ENCODE measurements at regions not wholly inside any gene's neighbourhood (a gene's known extent, or its start where the extent isn't known, plus 50 kb on each side); places are given as distances from the start of the nearest gene placed in this dataset.

DNA sequence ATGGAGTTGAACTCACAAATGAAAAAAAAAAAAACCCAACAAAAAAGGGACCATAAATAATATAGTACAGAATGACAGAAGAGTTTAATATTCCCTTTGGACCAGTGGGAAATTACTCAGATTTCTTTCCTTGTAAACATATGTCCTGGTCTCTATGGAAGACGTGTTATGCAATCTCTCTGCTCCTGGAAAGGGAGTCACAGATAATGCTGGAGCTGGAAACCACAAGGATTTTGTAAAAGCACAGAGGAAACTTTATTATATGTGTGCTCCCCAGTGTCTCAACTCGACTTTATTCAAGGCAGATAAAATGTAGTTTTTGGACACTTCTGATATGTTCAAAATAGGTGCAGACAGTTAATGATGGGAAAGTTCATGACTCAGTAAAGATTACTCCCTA lies 88.1 kb upstream of the ZFP64 start:
- Histone ChIP-seq H3K36me3 (no peaks in the 10 kb centered on the region), H3K4me3 (no peak overlapping the region), H3K27me3 (no peaks in the 10 kb centered on the region), H3K27ac (no peak overlapping the region), H3K9me3 (no peaks in the 10 kb centered on the region), H3K4me1 (no peaks in the 10 kb centered on the region)
- TF ChIP-seq, protein P1, sequence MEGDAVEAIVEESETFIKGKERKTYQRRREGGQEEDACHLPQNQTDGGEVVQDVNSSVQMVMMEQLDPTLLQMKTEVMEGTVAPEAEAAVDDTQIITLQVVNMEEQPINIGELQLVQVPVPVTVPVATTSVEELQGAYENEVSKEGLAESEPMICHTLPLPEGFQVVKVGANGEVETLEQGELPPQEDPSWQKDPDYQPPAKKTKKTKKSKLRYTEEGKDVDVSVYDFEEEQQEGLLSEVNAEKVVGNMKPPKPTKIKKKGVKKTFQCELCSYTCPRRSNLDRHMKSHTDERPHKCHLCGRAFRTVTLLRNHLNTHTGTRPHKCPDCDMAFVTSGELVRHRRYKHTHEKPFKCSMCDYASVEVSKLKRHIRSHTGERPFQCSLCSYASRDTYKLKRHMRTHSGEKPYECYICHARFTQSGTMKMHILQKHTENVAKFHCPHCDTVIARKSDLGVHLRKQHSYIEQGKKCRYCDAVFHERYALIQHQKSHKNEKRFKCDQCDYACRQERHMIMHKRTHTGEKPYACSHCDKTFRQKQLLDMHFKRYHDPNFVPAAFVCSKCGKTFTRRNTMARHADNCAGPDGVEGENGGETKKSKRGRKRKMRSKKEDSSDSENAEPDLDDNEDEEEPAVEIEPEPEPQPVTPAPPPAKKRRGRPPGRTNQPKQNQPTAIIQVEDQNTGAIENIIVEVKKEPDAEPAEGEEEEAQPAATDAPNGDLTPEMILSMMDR (IDR thresholded peaks at IDR 0.05) = no peak
- intact Hi-C loops (cut with DNase I; ENCODE audit: low total_unique reads) = no loop called here
- DNase-seq = no peak

DNA sequence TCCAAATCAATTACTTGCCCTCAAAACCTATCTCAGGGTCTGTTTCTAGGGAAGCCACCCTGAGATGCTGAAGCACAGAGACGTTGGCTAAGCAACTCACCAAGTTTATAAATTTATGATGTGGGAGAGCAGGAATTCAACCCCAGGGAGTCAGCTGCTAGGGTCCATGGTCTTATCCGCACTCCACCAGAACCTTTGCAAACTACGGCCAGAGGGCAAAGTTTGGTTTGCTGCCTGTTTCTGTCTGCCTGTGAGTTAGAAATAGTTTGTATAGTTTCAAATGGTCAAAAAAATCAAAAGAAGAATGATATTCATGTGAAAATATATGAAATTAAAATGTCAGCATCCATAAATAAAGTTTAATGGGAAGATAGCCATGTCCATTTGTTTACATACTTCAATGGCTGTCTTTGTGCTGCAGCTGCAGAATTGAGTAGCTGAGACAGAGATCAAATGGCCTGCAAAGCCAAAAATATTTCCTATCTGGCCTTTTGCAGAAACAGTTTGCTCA lies 83.7 kb upstream of the ZFP64 start:
- DNase-seq = no peak
- TF ChIP-seq, protein P1 (IDR thresholded peaks at IDR 0.05) = no peak

DNA sequence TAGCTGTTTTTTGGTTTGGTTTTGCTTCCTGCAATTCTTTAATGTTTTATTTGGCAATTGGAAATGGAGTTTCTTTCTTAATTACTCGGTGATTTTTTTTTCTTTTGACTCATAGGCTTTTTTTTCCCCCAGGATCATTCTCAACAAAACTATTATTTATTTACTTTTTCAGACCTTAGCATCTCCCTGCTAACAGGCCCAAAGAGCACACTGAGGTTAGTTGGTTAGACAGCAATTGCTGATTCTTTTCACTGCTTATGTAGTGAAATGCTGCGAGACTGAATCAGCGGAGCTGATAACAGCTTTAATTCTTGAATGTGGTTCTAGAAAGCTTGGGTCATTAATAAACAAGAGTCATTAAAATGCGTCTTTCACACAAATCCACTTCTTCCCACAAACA lies 79.1 kb upstream of the ZFP64 start:
- Histone ChIP-seq H3K4me3 (no peak overlapping the region), H3K27me3 (no peaks in the 10 kb centered on the region), H3K4me1 (no peaks in the 10 kb centered on the region), H3K27ac (no peak overlapping the region), H3K9me3 (no peaks in the 10 kb centered on the region), H3K36me3 (no peaks in the 10 kb centered on the region)
- TF ChIP-seq, protein P1 (IDR thresholded peaks at IDR 0.05) = no peak
- no peak for DNase-seq
- intact Hi-C loops (cut with DNase I; ENCODE audit: low total_unique reads) = no loop called here

More for the DNA sequence above, 83.7 kb upstream of the ZFP64 start:
- no peak overlapping the region for H3K4me3 ChIP-seq
- no peaks in the 10 kb centered on the region for H3K9me3 ChIP-seq
- H3K36me3 ChIP-seq = no peaks in the 10 kb centered on the region
- H3K27ac ChIP-seq = no peak overlapping the region
- intact Hi-C loops (cut with DNase I; ENCODE audit: low total_unique reads) = no loop called here
- H3K4me1 ChIP-seq = no peaks in the 10 kb centered on the region
- no peaks in the 10 kb centered on the region for H3K27me3 ChIP-seq

DNA sequence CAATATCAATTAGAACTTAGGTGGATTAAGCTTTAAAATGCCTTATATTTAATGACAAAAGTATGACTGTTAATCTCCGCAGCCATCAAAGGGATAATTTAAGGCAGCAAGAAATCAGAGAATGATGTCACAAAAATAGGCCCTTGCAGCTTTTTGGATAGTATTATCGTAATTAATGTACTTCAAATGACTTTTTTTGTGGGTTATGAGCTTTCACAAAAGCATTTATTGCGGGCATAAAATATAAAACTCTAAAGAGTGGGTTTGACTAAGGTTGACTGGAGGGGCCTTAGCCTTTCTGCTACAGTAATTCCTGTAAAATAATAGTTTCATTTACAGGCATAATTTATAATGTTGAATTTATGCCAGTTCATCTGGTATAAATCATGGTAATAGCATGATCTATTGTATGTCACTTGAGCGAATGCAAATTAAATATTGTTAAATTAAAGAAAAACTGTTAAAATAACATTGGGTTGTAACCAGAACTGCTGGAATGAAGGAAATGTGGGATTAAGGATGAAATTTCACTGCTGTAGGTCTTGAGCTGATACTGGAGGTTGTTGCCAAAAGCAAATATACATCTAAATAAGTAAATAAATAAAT lies 78.5 kb upstream of the ZFP64 start:
- H3K36me3 ChIP-seq = no peaks in the 10 kb centered on the region
- no peaks in the 10 kb centered on the region for H3K9me3 ChIP-seq
- no peak overlapping the region for H3K27ac ChIP-seq
- no peaks in the 10 kb centered on the region for H3K4me1 ChIP-seq
- intact Hi-C loops (cut with DNase I; ENCODE audit: low total_unique reads) = no loop called here
- TF ChIP-seq, protein P1 (IDR thresholded peaks at IDR 0.05) = no peak
- H3K27me3 ChIP-seq = peaks cover 0 to 4% of the 10 kb centered on the region in 2 donors
- no peak overlapping the region for H3K4me3 ChIP-seq
- DNase-seq = no peak

GRCh38 chr20:52269321-52269720 lies 77.7 kb upstream of the ZFP64 start:
- Histone ChIP-seq H3K36me3 (no peaks in the 10 kb centered on the region), H3K9me3 (no peaks in the 10 kb centered on the region), H3K4me1 (no peaks in the 10 kb centered on the region), H3K27me3 (peaks cover 0 to 4% of the 10 kb centered on the region in 2 donors), H3K27ac (no peak overlapping the region), H3K4me3 (no peak overlapping the region)
- intact Hi-C loops (cut with DNase I; ENCODE audit: low total_unique reads) = no loop called here
- no peak for DNase-seq
- TF ChIP-seq, protein P1 (IDR thresholded peaks at IDR 0.05) = no peak

All from tibial artery (tissue), 4 donors.